IMR-90 (cell line): ENCODE measurements at regions not wholly inside any gene's neighbourhood (a gene's known extent, or its start where the extent isn't known, plus 50 kb on each side); places are given as distances from the start of the nearest gene placed in this dataset.

Experiments
- ATAC-seq: fragments of 200-7000 bp; cut with Tn5 transposase; 2 replicates; pipeline ENCODE4 v1.9.1; 2020; ENCODE audit warnings: low read depth, mild to moderate bottlenecking, moderate library complexity
- BruUV-seq: library from RNA; stranded (reverse); fragments of 400-500 nt; replicated peaks from 2 replicates; lab custom pipeline; 2021; lab: Mats Ljungman, UMichigan
- CTCF ChIA-PET: fragments of 300-600 bp; formaldehyde crosslinking; extraction: SDS; loops from one replicate; lab custom pipeline; 2021; ENCODE audit warnings: antibody characterized with exemption; lab: Yijun Ruan, JAX
- POLR2A ChIA-PET: fragments of 300-600 bp; sonication (Branson Sonifier 250); formaldehyde crosslinking; loops from one replicate; lab custom pipeline; 2022; ENCODE audit warnings: antibody characterized with exemption; ENCODE audit not compliant: unreplicated experiment; lab: Charles Lee
- DNase-seq: peaks from one replicate; pipeline ENCODE4 v3.0.0; 2013
- H2AFZ ChIP-seq: replicated peaks from 2 replicates; pipeline ENCODE3; 2013; ENCODE audit warnings: low read length, mild to moderate bottlenecking; ENCODE audit not compliant: poor library complexity
- H2AK5ac ChIP-seq: 2 replicates; pipeline ENCODE4 v1.6.1; 2013; ENCODE audit warnings: low read depth, low read length, inconsistent platforms
- H2AK9ac ChIP-seq: replicated peaks from 2 replicates; pipeline ENCODE3; 2013; ENCODE audit warnings: mild to moderate bottlenecking, low read depth, low read length, moderate library complexity; ENCODE audit not compliant: poor library complexity
- H2BK120ac ChIP-seq: 2 replicates; pipeline ENCODE4 v1.6.1; 2013; ENCODE audit warnings: low read depth, low read length, inconsistent platforms
- H2BK15ac ChIP-seq: 3 replicates; pipeline ENCODE4 v1.6.1; 2013; ENCODE audit warnings: low read depth, low read length, inconsistent platforms
- H2BK20ac ChIP-seq: 2 replicates; pipeline ENCODE4 v1.6.1; 2013; ENCODE audit warnings: low read depth, mild to moderate bottlenecking, inconsistent platforms, low read length, moderate library complexity
- H2BK5ac ChIP-seq: 2 replicates; pipeline ENCODE4 v1.6.1; 2013; ENCODE audit warnings: mild to moderate bottlenecking, low read depth, low read length, inconsistent platforms; ENCODE audit not compliant: poor library complexity, severe bottlenecking
- H3K14ac ChIP-seq: replicated peaks from 2 replicates; pipeline ENCODE4 v1.6.1; 2013; ENCODE audit warnings: low read depth, low read length, inconsistent platforms
- H3K18ac ChIP-seq: 2 replicates; pipeline ENCODE4 v1.6.1; 2013; ENCODE audit warnings: low read depth, low read length, control low read depth
- H3K23ac ChIP-seq: 2 replicates; pipeline ENCODE4 v1.6.1; 2013; ENCODE audit warnings: low read depth, low read length, inconsistent platforms
- H3K27ac ChIP-seq: 2 replicates; pipeline ENCODE4 v1.5.1; 2013; ENCODE audit warnings: mild to moderate bottlenecking, control low read depth, low read length; ENCODE audit not compliant: insufficient read depth
- H3K27me3 ChIP-seq: 2 replicates; pipeline ENCODE4 v1.6.1; 2013; ENCODE audit warnings: low read length; ENCODE audit not compliant: control insufficient read depth, insufficient read depth
- H3K36me3 ChIP-seq: 2 replicates; pipeline ENCODE4 v1.6.1; 2013; ENCODE audit warnings: low read length, mixed read lengths; ENCODE audit not compliant: control insufficient read depth, insufficient read depth
- H3K4ac ChIP-seq: 2 replicates; pipeline ENCODE4 v1.6.1; 2013; ENCODE audit warnings: low read depth, low read length, inconsistent platforms
- H3K4me1 ChIP-seq: 2 replicates; pipeline ENCODE4 v1.6.1; 2013; ENCODE audit warnings: low read length, mixed read lengths; ENCODE audit not compliant: control insufficient read depth, insufficient read depth
- H3K4me2 ChIP-seq: 2 replicates; pipeline ENCODE4 v1.6.1; 2013; ENCODE audit warnings: low read depth, mild to moderate bottlenecking, control low read depth, low read length, moderate library complexity
- H3K4me3 ChIP-seq: 2 replicates; pipeline ENCODE4 v1.5.1; 2013; ENCODE audit warnings: low read depth, mild to moderate bottlenecking, control low read depth, low read length, moderate library complexity; ENCODE audit not compliant: insufficient read depth
- H3K56ac ChIP-seq: 2 replicates; pipeline ENCODE4 v1.6.1; 2013; ENCODE audit warnings: low read length, inconsistent platforms; ENCODE audit not compliant: insufficient read depth; ENCODE audit errors: extremely low read depth
- H3K79me1 ChIP-seq, 2 experiments: 2 replicates each; pipeline ENCODE4 v1.6.1; 2013; ENCODE audit warnings: low read length in 2 of 2, inconsistent platforms in 1 of 2, low read depth in 1 of 2
- H3K9ac ChIP-seq: 2 replicates; pipeline ENCODE4 v1.6.1; 2013; ENCODE audit warnings: low read depth, low read length, control low read depth
- H3K9me1 ChIP-seq: 2 replicates; pipeline ENCODE4 v1.6.1; 2013; ENCODE audit warnings: low read length, inconsistent platforms; ENCODE audit not compliant: insufficient read depth
- H3K9me3 ChIP-seq: 2 replicates; pipeline ENCODE4 v1.6.1; 2013; ENCODE audit warnings: low read length; ENCODE audit not compliant: control insufficient read depth, insufficient read depth
- H4K20me1 ChIP-seq: 2 replicates; pipeline ENCODE4 v1.6.1; 2013; ENCODE audit warnings: low read length, inconsistent platforms; ENCODE audit not compliant: insufficient read depth
- H4K5ac ChIP-seq: 2 replicates; pipeline ENCODE4 v1.6.1; 2013; ENCODE audit warnings: mild to moderate bottlenecking, low read depth, low read length, control low read depth
- H4K8ac ChIP-seq, 2 experiments: 2 replicates each; pipeline ENCODE4 v1.6.1; 2013; ENCODE audit warnings: low read depth in 2 of 2, low read length in 2 of 2, control low read depth in 1 of 2, inconsistent platforms in 1 of 2
- H4K91ac ChIP-seq: 2 replicates; pipeline ENCODE4 v1.6.1; 2013; ENCODE audit warnings: low read depth, low read length, inconsistent platforms; ENCODE audit not compliant: insufficient read depth
- BHLHE40 ChIP-seq: fragments of 150-350 bp; IDR thresholded peaks from 2 replicates; pipeline ENCODE4 v1.6.1; 2016; ENCODE audit warnings: mild to moderate bottlenecking, low read depth, low read length
- CEBPB ChIP-seq: IDR thresholded peaks from 2 replicates; pipeline ENCODE4 v1.6.1; 2012; ENCODE audit warnings: low read depth, low read length, improper control_type of control experiment
- CHD1 ChIP-seq: IDR thresholded peaks from 2 replicates; pipeline ENCODE4 v1.6.1; 2012; ENCODE audit warnings: low read depth, low read length, improper control_type of control experiment
- FOS ChIP-seq: fragments of 150-350 bp; IDR thresholded peaks from 2 replicates; pipeline ENCODE4 v1.6.1; 2016; ENCODE audit warnings: low read depth, low read length
- MAZ ChIP-seq: IDR thresholded peaks from 2 replicates; pipeline ENCODE4 v1.6.1; 2012; ENCODE audit warnings: low read depth, mild to moderate bottlenecking, low read length, improper control_type of control experiment, moderate library complexity, borderline replicate concordance
- MXI1 ChIP-seq: IDR thresholded peaks from 2 replicates; pipeline ENCODE4 v1.6.1; 2012; ENCODE audit warnings: low read depth, mild to moderate bottlenecking, low read length, moderate library complexity, borderline replicate concordance
- NFE2L2 ChIP-seq: fragments of 150-350 bp; IDR thresholded peaks from 2 replicates; pipeline ENCODE4 v1.6.1; 2016; ENCODE audit warnings: low read depth, mild to moderate bottlenecking, low read length
- RAD21 ChIP-seq: IDR thresholded peaks from 2 replicates; pipeline ENCODE4 v1.6.1; 2012; ENCODE audit warnings: low read length, improper control_type of control experiment
- RFX5 ChIP-seq: IDR thresholded peaks from 2 replicates; pipeline ENCODE4 v1.8.0; 2012; ENCODE audit warnings: low read depth, mild to moderate bottlenecking, low read length, moderate library complexity
- WGBS, 2 experiments: methylation state at CpG; one replicate each; pipeline versions ENCODE4 v1.1.5 to v1.1.7; 2013; ENCODE audit warnings: missing lambda C conversion rate in 2 of 2; ENCODE audit not compliant: insufficient read length in 1 of 2; ENCODE audit errors: extremely low coverage in 2 of 2; 5-methylcytosine and 5-hydroxymethylcytosine counted together
- dilution Hi-C: fragments of 300-500 bp; cut with HindIII; formaldehyde crosslinking; loops from one replicate; pipeline ENCODE4 v1.14.3; 2018; ENCODE audit warnings: low sequenced_read_pairs; ENCODE audit not compliant: unreplicated experiment
- in situ Hi-C: fragments of 300-500 bp; cut with MboI; formaldehyde crosslinking; loops from 3 replicates; pipeline ENCODE4 v1.14.3; 2019; ENCODE audit warnings: low sequenced_read_pairs, inconsistent platforms, mixed read lengths
- intact Hi-C: fragments of 100-400 bp; cut with micrococcal nuclease; formaldehyde crosslinking; loops from 2 replicates; pipeline ENCODE4 v1.10.0; 2022
- TF ChIP-seq, protein P1 (sequence below): fragments of 150-350 bp; IDR thresholded peaks from 2 replicates; pipeline ENCODE4 v1.6.1; 2017; ENCODE audit warnings: mild to moderate bottlenecking, antibody characterized with exemption, low read length, low read depth
- TF ChIP-seq, protein P2 (sequence below): conservative IDR thresholded peaks from 2 replicates; pipeline ENCODE4 v1.5.1; 2012; ENCODE audit warnings: mild to moderate bottlenecking, low read depth, low read length, improper control_type of control experiment

DNA sequence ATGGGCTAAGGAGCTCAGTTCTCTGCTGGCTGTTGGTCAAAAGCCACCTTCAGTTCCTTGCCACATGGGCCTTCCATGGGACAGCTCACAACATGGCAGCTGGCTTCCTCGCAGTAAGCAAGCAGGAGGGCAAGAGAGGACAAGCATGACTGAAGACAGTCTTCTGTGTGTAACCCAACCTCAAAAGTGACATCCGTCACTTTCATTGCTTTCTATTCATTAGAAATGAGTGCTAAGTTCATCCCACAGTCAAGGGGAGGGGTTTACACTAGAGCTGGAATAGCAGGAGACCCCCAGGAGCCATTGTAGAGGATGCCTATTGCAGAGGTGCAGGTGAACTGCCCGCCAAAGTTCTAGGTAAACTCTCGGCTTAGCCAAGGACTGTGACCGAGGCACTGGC, 163.3 kb downstream of the NUFIP1 start:
- Histone ChIP-seq H4K20me1 (no peaks in the 10 kb centered on the region), H3K27ac (no peak overlapping the region), H2AK9ac (no peak overlapping the region), H3K79me1 (no peaks in the 10 kb centered on the region), H4K8ac (no peak overlapping the region), H3K4me3 (no peak overlapping the region), H2AFZ (no peak overlapping the region), H3K4me1 (no peaks in the 10 kb centered on the region), H4K91ac (no peak overlapping the region), H3K56ac (no peak overlapping the region), H2BK5ac (no peak overlapping the region), H3K4ac (no peak overlapping the region; the same call in 1 of the 2 replicates), H2BK15ac (no peak overlapping the region), H3K9ac (no peak overlapping the region), H3K18ac (no peak overlapping the region), H3K9me1 (no peaks in the 10 kb centered on the region), H3K27me3 (no peaks in the 10 kb centered on the region), H2BK20ac (no peak overlapping the region), H4K5ac (no peak overlapping the region), H2AK5ac (no peak overlapping the region), H3K36me3 (no peaks in the 10 kb centered on the region), H3K23ac (no peak overlapping the region), H3K14ac (no peak overlapping the region), H3K9me3 (no peaks in the 10 kb centered on the region), H2BK120ac (no peak overlapping the region), H3K4me2 (no peak overlapping the region)
- ATAC-seq = no peak
- in situ Hi-C loops (no loop called here), intact Hi-C loops (no loop called here), dilution Hi-C loops (no loop called here)
- 91% methylated on average over 3 of the region's 5 CpGs; no CpG with 5 or more reads in 1 of the 2 experiments for WGBS, 2 experiments
- CTCF ChIA-PET = no interaction called here
- TF ChIP-seq RFX5 (no peak), FOS (no peak), MXI1 (no peak), MAZ (no peak), CHD1 (no peak), RAD21 (no peak), CEBPB (no peak), BHLHE40 (no peak), NFE2L2 (no peak)
- TF ChIP-seq, protein P1, sequence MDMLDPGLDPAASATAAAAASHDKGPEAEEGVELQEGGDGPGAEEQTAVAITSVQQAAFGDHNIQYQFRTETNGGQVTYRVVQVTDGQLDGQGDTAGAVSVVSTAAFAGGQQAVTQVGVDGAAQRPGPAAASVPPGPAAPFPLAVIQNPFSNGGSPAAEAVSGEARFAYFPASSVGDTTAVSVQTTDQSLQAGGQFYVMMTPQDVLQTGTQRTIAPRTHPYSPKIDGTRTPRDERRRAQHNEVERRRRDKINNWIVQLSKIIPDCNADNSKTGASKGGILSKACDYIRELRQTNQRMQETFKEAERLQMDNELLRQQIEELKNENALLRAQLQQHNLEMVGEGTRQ = no peak
- TF ChIP-seq, protein P2, sequence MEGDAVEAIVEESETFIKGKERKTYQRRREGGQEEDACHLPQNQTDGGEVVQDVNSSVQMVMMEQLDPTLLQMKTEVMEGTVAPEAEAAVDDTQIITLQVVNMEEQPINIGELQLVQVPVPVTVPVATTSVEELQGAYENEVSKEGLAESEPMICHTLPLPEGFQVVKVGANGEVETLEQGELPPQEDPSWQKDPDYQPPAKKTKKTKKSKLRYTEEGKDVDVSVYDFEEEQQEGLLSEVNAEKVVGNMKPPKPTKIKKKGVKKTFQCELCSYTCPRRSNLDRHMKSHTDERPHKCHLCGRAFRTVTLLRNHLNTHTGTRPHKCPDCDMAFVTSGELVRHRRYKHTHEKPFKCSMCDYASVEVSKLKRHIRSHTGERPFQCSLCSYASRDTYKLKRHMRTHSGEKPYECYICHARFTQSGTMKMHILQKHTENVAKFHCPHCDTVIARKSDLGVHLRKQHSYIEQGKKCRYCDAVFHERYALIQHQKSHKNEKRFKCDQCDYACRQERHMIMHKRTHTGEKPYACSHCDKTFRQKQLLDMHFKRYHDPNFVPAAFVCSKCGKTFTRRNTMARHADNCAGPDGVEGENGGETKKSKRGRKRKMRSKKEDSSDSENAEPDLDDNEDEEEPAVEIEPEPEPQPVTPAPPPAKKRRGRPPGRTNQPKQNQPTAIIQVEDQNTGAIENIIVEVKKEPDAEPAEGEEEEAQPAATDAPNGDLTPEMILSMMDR = no peak
- BruUV-seq = no TSS peak
- no peak for DNase-seq
- POLR2A ChIA-PET = no interaction called here
